Bronchial epithelial cell (primary cell): ENCODE measurements at regions not wholly inside any gene's neighbourhood (a gene's known extent, or its start where the extent isn't known, plus 50 kb on each side); places are given as distances from the start of the nearest gene placed in this dataset.
"Not testable (repeated sequence)": the region's sequence is repeated elsewhere in the genome, so short reads cannot be mapped to it uniquely, and the experiment has no call there.

Experiments
- DNase-seq: peaks from one replicate; pipeline ENCODE4 v3.0.0-alpha.2; 2010; ENCODE audit warnings: low read depth
- FAIRE-seq: peaks from 2 replicates; lab custom pipeline; 2011; peaks lifted over from hg19 to GRCh38; lab: Jason Lieb, UNC
- H3K27me3 ChIP-seq: 2 replicates; pipeline ENCODE4 v1.5.1; 2011; ENCODE audit warnings: low read length; ENCODE audit not compliant: control insufficient read depth, insufficient read depth
- H3K36me3 ChIP-seq: 2 replicates; pipeline ENCODE4 v1.5.1; 2011; ENCODE audit warnings: low read length; ENCODE audit not compliant: control insufficient read depth, insufficient read depth
- H3K4me3 ChIP-seq: 2 replicates; pipeline ENCODE4 v1.5.1; 2011; ENCODE audit warnings: mild to moderate bottlenecking, low read depth, low read length, control low read depth
- CTCF ChIP-seq: IDR thresholded peaks from 2 replicates; pipeline ENCODE4 v1.5.1; 2011; ENCODE audit warnings: mild to moderate bottlenecking, moderate library complexity, low read length, control low read depth, inconsistent platforms; ENCODE audit not compliant: insufficient read depth, severe bottlenecking

GRCh38 chr15:79561982-79562381 lies 129.8 kb downstream of the MINAR1 start:
- TF ChIP-seq CTCF: no peak
- FAIRE-seq: no peak

GRCh38 chr15:79562403-79562815 lies 130.3 kb downstream of the MINAR1 start:
- no peak for FAIRE-seq
- Histone ChIP-seq H3K27me3 (no peaks in the 10 kb centered on the region), H3K4me3 (no peak overlapping the region), H3K36me3 (no peaks in the 10 kb centered on the region)
- no peak for DNase-seq
- TF ChIP-seq CTCF: no peak

More at GRCh38 chr15:79561982-79562381, 129.8 kb downstream of the MINAR1 start:
- Histone ChIP-seq H3K4me3 (no peak overlapping the region), H3K36me3 (no peaks in the 10 kb centered on the region), H3K27me3 (no peaks in the 10 kb centered on the region)
- no peak for DNase-seq

GRCh38 chr15:79562899-79563298 lies 130.8 kb downstream of the MINAR1 start:
- no peaks in the 10 kb centered on the region for H3K36me3 ChIP-seq
- no peak for DNase-seq
- no peak for TF ChIP-seq CTCF
- H3K27me3 ChIP-seq: no peaks in the 10 kb centered on the region
- no peak for FAIRE-seq
- H3K4me3 ChIP-seq: no peak overlapping the region

- Histone ChIP-seq H3K4me3 (no peak overlapping the region), H3K36me3 (no peaks in the 10 kb centered on the region), H3K27me3 (no peaks in the 10 kb centered on the region)
- FAIRE-seq (no peak), DNase-seq (no peak)
- TF ChIP-seq CTCF: no peak
These were observed 137.9 kb downstream of the MINAR1 start for GRCh38 chr15:79570004-79570403.

GRCh38 chr15:79572691-79573404 lies 140.7 kb downstream of the MINAR1 start:
- Histone ChIP-seq H3K27me3 (no peaks in the 10 kb centered on the region), H3K36me3 (no peaks in the 10 kb centered on the region), H3K4me3 (no peak overlapping the region)
- TF ChIP-seq CTCF: no peak
- DNase-seq: no peak
- FAIRE-seq: no peak

GRCh38 chr15:79574431-79575273 lies 142.5 kb downstream of the MINAR1 start:
- not testable (repeated sequence) for H3K27me3 ChIP-seq, DNase-seq, H3K36me3 ChIP-seq, FAIRE-seq, H3K4me3 ChIP-seq
